GM12872 (cell line): ENCODE measurements at regions not wholly inside any gene's neighbourhood (a gene's known extent, or its start where the extent isn't known, plus 50 kb on each side); places are given as distances from the start of the nearest gene placed in this dataset.

Experiments used
- CTCF ChIP-seq: IDR thresholded peaks from 3 replicates; pipeline ENCODE4 v1.5.1; 2011; ENCODE audit warnings: low read depth, mild to moderate bottlenecking, low read length, moderate library complexity; ENCODE audit not compliant: insufficient read depth

DNA sequence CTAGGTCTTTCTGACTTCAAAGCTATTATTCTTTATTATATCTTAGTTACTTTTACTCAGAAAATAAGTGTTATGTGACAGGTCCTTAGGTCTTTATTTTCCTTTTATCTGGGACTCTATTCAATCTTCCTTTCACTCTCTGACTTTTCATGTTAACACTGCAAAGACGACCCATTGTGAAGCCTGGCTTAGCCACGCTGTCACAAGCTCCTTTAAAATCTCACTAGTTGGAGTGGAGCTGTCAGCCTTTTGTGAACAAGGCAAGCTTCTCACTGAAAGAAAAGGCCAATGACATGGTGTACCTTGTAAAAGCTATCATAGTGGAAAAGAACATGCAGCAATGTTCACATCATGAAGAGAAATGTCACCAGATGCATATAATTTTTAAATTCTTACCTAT, 1130.7 kb upstream of the FAM98A start:
- TF ChIP-seq CTCF, result no peak

DNA sequence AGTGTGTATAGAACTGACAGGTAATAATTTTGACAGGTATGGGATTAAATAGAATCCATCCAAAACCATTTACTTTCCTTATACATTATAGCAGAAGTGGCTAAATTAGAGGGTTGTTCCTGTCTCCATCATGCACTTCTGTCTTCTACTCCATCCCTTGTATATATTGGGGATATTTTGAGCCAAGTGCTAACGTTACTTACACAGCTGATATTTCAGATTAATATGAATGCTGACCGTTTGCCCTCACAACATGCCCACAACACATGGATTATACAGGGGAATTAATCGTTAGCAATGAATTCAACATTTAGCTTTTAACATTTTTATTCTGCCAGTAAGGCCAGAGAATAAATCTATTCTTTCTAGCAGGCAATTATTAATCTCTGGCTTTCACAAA, 1125.0 kb upstream of the FAM98A start:
- TF ChIP-seq CTCF, result no peak

GRCh38 chr2:34723683-34724082, 1124.6 kb upstream of the FAM98A start:
- TF ChIP-seq CTCF, result no peak

DNA sequence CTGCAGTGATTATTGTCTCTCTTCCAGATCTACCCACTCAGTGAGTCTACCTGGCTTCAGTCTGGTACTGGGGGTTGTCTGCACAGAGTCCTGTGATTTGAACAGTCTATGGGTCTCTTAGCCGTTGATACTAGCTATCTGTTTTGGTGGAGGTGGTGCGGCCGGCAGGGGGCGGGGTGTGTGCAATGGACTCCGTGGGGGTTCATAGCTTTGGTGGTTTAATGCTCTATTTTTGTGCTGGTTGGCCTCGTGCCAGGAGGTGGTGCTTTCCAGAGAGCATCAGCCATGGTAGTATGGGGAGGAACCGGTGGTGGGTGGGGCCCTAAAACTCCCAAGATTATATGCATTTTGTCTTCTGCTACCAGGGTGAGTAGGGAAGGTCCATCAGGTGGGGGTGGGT, 1120.1 kb upstream of the FAM98A start:
- TF ChIP-seq CTCF, result no peak

DNA sequence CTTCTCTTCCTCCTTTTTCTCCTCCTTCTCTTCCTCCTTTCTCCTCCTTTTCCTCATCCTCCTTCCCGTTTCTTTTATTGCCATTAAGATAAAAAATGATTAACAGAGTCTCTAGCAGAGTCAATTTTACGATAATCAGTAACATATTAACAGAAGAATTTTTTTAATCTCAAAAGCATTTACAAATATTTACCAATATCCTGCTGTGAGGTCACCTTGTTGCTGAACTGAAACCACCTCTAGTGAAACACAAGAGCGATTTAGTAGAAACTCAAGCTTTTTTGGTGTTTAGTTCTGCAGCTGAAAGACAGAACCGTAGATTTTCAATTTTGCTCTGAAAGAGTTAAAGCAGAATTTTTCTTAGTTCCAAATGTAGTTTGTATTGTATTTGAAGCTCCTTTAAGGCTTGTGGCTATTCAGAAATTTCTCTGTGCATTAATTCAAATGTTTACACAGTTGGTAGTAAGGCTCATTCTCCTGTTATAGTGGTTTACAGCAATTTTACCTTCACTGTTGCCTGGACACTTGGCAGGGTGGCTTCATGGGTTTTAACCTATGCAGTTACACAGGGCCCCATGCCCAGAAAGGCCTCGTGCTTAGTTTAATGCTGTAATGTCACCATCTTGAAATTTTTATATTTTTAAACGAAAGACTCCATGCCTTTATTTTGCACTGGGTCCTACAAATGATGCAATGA, 1106.6 kb upstream of the FAM98A start:
- TF ChIP-seq CTCF, result no peak

DNA sequence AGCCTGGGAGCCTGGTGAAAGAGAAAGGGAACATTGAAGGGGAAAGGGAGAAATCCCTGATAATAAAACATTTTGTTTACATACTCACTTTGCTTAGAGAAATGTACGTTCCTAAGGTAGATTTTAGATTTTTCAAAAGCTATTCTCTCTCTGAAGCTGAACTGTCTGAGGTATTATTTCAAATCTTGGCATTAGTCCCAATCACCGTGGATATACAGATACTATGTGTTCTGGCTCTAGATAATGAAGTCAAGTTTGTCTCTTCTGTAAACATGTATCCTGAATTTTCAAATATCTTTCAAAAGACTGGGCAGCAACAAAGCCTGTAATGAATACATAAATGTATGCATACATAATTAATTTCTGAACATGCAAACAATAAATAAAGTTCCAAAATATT, 1104.2 kb upstream of the FAM98A start:
- TF ChIP-seq CTCF, result no peak

DNA sequence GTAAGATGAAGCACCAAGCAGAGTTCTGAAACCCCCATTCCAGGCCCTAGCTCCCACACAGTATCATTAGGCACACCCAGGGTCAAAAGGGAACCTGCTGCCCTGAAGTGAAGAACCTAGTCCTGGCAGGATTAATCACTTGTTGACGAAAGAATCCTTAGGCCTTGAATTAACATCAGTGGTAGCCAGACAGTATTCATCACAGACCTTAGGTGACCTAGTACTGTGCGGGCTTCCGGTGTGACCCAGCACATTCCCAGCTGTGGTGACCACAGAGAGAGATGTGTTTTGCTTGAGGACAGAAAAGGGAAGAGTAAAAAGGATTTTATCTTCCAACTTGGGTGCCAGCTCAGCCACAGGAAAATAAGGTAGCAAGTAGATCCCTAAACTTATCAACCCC, 1071.4 kb upstream of the FAM98A start:
- no peak for TF ChIP-seq CTCF
